Gastroesophageal sphincter (tissue), 3 donors: ENCODE measurements at regions not wholly inside any gene's neighbourhood (a gene's known extent, or its start where the extent isn't known, plus 50 kb on each side); places are given as distances from the start of the nearest gene placed in this dataset.

Experiments used
- EP300 ChIP-seq: sonication (generic); formaldehyde crosslinking; IDR thresholded peaks from one replicate; pipeline ENCODE4 v1.6.1; 2017; ENCODE audit warnings: antibody characterized with exemption, mild to moderate bottlenecking
- POLR2A ChIP-seq, 2 donors: fragments of 450-650 bp; IDR thresholded peaks; one replicate each; pipeline ENCODE4 v1.6.1; 2017; ENCODE audit warnings: antibody characterized with exemption in 2 of 2, mild to moderate bottlenecking in 2 of 2, moderate library complexity in 1 of 2
- POLR2AphosphoS5 ChIP-seq: sonication (generic); formaldehyde crosslinking; IDR thresholded peaks from one replicate; pipeline ENCODE4 v1.6.1; 2017; ENCODE audit warnings: antibody characterized with exemption
- TF ChIP-seq, protein P1 (sequence below), 4 experiments: fragments of 200-600 bp in 2 of 4; fragments of 450-650 bp in 2 of 4; sonication (generic) in 1 of 4; IDR thresholded peaks; one replicate each; pipeline ENCODE4 v1.5.1; 2017 to 2019; ENCODE audit warnings: antibody characterized with exemption in 4 of 4, mild to moderate bottlenecking in 2 of 4, moderate library complexity in 2 of 4

DNA sequence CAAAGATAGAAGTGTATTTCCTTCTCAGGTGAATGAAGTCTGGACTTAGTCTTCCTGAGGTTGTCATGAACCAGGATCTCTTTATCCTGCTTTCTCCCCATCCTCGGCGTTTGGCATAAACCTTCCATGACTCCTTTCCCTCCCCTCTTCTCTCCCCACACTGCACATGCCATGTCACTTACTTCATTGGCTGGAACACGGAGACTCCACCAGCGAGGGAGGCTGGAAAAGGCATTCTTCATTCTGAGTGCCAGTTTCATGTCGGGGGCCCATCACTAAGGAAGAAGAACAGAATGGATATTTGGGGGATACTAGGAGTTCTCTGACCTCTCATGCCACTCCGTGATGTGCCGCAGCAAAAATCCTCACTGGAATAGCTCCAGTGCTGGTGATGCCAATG lies 105.6 kb downstream of the VCPKMT start:
- TF ChIP-seq, protein P1, sequence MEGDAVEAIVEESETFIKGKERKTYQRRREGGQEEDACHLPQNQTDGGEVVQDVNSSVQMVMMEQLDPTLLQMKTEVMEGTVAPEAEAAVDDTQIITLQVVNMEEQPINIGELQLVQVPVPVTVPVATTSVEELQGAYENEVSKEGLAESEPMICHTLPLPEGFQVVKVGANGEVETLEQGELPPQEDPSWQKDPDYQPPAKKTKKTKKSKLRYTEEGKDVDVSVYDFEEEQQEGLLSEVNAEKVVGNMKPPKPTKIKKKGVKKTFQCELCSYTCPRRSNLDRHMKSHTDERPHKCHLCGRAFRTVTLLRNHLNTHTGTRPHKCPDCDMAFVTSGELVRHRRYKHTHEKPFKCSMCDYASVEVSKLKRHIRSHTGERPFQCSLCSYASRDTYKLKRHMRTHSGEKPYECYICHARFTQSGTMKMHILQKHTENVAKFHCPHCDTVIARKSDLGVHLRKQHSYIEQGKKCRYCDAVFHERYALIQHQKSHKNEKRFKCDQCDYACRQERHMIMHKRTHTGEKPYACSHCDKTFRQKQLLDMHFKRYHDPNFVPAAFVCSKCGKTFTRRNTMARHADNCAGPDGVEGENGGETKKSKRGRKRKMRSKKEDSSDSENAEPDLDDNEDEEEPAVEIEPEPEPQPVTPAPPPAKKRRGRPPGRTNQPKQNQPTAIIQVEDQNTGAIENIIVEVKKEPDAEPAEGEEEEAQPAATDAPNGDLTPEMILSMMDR (IDR thresholded peaks at IDR 0.05) = no peak
- TF ChIP-seq POLR2AphosphoS5 = no peak
- TF ChIP-seq EP300 = no peak
- no peak for TF ChIP-seq POLR2A (IDR thresholded peaks at IDR 0.05)
